ENCODE measurements at regions not wholly inside any gene's neighbourhood (a gene's known extent, or its start where the extent isn't known, plus 50 kb on each side); places are given as distances from the start of the nearest gene placed in this dataset.

DNA sequence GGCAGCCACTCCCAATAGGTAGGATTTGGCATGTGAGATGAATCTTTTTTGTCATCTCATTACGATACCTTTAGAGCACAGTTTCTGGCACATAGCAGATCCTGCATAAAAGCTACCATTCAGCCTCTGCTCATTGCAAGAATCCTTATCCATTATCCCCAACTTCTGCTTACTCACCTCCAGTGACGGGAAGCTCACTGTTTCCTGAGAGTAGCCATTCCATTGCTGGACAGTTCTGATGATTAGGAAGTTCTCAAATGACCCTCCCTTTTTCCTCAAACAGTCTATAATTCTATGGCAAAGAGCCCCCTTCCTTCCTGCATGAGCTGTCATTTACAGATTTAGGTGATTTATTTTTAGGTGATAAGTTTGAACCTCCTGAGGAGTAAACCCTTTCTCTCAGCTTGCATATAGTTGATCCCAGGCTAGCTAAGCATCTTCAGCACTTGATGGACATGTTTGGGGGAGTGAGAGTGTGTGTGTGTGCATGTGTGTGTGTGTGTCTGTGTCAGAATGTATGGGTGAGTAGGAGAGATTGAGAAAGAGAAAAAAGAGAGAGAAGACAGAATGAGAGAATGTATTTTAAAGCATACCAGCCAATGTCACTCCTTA lies 109.7 kb downstream of the LSM3 start:
- peaks cover 0 to 13% (median 3%) of the 10 kb centered on the region in 7 donors for H3K27me3 ChIP-seq
- WGBS, 2 donors: 78 to 89% methylated on average over 2 of the region's 2 CpGs

DNA sequence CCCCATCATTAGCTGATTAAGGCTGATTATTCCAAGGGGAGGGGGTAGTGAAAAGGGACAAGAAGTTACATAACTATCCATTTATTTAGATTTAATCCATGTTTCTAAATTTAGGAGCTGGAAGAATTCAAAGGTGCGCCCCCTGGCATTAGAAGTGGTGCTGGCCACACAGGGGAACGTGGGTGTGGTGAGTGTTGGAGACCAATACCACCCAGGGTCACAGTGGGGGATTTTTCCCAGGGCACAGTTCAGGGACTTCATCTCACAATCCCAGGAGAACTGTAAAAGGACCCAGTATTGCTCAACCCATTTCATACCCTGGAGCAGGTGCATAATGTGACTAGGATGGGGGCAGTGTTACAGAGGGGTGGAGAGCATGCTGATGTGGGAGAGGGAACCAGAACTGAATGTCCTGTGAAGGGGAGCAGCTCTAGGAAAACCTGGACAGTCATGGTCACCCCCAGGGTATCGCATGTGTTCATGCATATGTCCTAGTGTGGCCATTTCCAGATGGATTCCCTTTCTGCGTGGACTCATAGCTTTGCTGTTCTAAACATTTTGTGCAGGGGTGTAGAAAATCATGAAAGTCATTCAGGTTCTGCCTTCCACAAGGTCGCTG lies 110.3 kb downstream of the LSM3 start:
- DNase-seq: no peak
- intact Hi-C loops (cut with DNase I): no loop called here
- ATAC-seq: peak in 3 of 8 donors; percentile 22 to 68 (median 46)
- TF ChIP-seq, protein P1, sequence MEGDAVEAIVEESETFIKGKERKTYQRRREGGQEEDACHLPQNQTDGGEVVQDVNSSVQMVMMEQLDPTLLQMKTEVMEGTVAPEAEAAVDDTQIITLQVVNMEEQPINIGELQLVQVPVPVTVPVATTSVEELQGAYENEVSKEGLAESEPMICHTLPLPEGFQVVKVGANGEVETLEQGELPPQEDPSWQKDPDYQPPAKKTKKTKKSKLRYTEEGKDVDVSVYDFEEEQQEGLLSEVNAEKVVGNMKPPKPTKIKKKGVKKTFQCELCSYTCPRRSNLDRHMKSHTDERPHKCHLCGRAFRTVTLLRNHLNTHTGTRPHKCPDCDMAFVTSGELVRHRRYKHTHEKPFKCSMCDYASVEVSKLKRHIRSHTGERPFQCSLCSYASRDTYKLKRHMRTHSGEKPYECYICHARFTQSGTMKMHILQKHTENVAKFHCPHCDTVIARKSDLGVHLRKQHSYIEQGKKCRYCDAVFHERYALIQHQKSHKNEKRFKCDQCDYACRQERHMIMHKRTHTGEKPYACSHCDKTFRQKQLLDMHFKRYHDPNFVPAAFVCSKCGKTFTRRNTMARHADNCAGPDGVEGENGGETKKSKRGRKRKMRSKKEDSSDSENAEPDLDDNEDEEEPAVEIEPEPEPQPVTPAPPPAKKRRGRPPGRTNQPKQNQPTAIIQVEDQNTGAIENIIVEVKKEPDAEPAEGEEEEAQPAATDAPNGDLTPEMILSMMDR (IDR thresholded peaks at IDR 0.05): no peak
- Histone ChIP-seq H3K27ac (peak overlapping the region in 4 of 10 donors; percentile 6 to 69 (median 25)), H3K36me3 (no peaks in the 10 kb centered on the region), H3K4me3 (no peak overlapping the region), H3K9me3 (no peaks in the 10 kb centered on the region), H3K27me3 (peaks cover 0 to 13% (median 1%) of the 10 kb centered on the region in 7 donors), H3K4me1 (peaks cover 0 to 32% (median 11%) of the 10 kb centered on the region in 9 donors)
- 69 to 79% methylated on average over 5 of the region's 5 CpGs for WGBS, 2 donors

More for the DNA sequence above, 109.7 kb downstream of the LSM3 start:
- ATAC-seq (no peak), DNase-seq (no peak)
- TF ChIP-seq, protein P1 (IDR thresholded peaks at IDR 0.05): no peak
- Histone ChIP-seq H3K4me1 (peaks cover 0 to 38% (median 11%) of the 10 kb centered on the region in 9 donors), H3K27ac (no peak overlapping the region), H3K9me3 (no peaks in the 10 kb centered on the region), H3K36me3 (no peaks in the 10 kb centered on the region), H3K4me3 (no peak overlapping the region)
- intact Hi-C loops (cut with DNase I): no loop called here

DNA sequence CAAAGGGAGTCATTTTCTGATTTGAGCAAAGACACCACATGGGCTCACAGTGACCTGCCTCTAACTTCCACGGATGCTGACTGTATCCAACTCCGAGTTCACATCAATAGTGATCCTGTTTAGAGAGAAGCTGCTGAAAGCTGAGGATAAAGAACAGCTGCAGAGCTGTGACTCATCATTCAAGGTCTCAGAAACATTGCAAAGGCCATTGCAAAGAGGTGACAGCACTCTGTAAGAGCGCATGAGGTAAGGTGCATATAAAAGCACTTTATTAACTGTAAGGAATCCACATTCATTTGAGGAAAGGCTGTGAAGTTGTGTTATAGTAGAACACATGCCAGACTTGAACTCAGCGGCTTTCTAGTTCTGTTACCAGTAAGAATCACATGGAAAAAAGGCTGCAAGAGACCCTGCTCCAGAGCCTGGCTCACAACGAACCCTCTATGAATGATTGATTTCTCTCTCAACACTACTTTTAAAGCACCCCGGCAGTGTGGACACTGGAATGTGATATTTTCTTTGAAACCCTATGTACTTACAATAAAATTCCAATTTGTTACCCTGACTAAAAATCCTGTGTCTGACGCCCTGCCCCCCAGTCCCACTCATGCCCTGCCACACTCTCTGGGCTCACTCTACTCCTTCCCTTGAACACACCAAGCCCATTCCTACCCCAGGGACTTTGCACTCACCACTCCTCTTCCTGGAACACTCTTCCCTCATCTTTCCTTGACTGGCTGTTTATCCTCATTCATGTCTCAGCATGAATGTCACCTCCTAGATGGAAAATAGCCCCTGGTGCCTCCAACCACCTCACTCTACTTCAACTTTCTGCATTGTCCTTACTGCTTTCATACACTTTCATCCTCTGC lies 111.2 kb downstream of the LSM3 start:
- DNase-seq (peak in 1 of 2 donors; percentile 56), ATAC-seq (peak; percentile 87 to 97 (median 91))
- H3K27me3 ChIP-seq: peaks cover 0 to 16% (median 0%) of the 10 kb centered on the region in 7 donors
- H3K27ac ChIP-seq: peak overlapping the region in 4 of 10 donors; percentile 23 to 76 (median 62)
- H3K36me3 ChIP-seq: no peaks in the 10 kb centered on the region
- intact Hi-C loops (cut with DNase I): no loop called here
- WGBS, 2 donors: 31 to 39% methylated on average over 7 of the region's 7 CpGs
- H3K4me3 ChIP-seq: no peak overlapping the region
- peaks cover 0 to 28% (median 11%) of the 10 kb centered on the region in 9 donors for H3K4me1 ChIP-seq
- no peaks in the 10 kb centered on the region for H3K9me3 ChIP-seq
- TF ChIP-seq, protein P1 (IDR thresholded peaks at IDR 0.05): no peak
